ENCODE measurements at regions not wholly inside any gene's neighbourhood (a gene's known extent, or its start where the extent isn't known, plus 50 kb on each side); places are given as distances from the start of the nearest gene placed in this dataset.

GRCh38 chr9:71308454-71308853, 187.0 kb upstream of the TRPM3 start:
- ATAC-seq, result no peak
- TF ChIP-seq PPARA (CRISPR knock-in tag; IDR thresholded peaks at IDR 0.05; ENCODE audit: borderline replicate concordance) (no peak), GLIS3 (CRISPR knock-in tag; IDR thresholded peaks at IDR 0.05) (no peak), RARB (CRISPR knock-in tag; IDR thresholded peaks at IDR 0.05) (no peak)

DNA sequence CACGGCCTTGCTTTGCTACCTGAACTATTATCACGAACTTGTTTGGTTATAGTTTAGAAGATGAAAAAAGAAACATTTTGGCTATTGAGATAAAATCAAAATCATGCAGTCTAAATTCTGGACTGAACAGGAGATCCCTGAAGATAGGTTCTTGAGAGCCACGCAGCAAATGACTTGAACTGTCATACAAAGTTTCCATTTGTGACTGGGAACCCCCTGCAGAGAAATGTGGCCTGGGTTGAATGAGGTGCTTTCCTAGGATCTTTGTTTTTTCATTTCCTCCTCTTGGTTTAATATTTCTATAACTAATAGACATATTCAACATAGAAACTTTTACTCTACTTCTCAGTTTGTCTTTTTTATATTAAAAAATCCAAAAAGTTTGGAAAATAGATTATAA, 184.7 kb upstream of the TRPM3 start:
- ATAC-seq, result no peak
- no peak for TF ChIP-seq ARNTL (CRISPR knock-in tag; IDR thresholded peaks at IDR 0.05; ENCODE audit: borderline replicate concordance, low read depth)
- TF ChIP-seq ZC3H10 (CRISPR knock-in tag; IDR thresholded peaks at IDR 0.05), result no peak
- no peak for TF ChIP-seq CREB5 (CRISPR knock-in tag; IDR thresholded peaks at IDR 0.05; ENCODE audit: low read depth)
- TF ChIP-seq CSDC2 (CRISPR knock-in tag; IDR thresholded peaks at IDR 0.05), result no peak
- TF ChIP-seq SNAI2 (CRISPR knock-in tag; IDR thresholded peaks at IDR 0.05), result no peak
- no peak for TF ChIP-seq ZNF8 (CRISPR knock-in tag; IDR thresholded peaks at IDR 0.05)
- TF ChIP-seq, protein P1, sequence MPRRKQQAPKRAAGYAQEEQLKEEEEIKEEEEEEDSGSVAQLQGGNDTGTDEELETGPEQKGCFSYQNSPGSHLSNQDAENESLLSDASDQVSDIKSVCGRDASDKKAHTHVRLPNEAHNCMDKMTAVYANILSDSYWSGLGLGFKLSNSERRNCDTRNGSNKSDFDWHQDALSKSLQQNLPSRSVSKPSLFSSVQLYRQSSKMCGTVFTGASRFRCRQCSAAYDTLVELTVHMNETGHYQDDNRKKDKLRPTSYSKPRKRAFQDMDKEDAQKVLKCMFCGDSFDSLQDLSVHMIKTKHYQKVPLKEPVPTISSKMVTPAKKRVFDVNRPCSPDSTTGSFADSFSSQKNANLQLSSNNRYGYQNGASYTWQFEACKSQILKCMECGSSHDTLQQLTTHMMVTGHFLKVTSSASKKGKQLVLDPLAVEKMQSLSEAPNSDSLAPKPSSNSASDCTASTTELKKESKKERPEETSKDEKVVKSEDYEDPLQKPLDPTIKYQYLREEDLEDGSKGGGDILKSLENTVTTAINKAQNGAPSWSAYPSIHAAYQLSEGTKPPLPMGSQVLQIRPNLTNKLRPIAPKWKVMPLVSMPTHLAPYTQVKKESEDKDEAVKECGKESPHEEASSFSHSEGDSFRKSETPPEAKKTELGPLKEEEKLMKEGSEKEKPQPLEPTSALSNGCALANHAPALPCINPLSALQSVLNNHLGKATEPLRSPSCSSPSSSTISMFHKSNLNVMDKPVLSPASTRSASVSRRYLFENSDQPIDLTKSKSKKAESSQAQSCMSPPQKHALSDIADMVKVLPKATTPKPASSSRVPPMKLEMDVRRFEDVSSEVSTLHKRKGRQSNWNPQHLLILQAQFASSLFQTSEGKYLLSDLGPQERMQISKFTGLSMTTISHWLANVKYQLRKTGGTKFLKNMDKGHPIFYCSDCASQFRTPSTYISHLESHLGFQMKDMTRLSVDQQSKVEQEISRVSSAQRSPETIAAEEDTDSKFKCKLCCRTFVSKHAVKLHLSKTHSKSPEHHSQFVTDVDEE (CRISPR knock-in tag; IDR thresholded peaks at IDR 0.05), result no peak
- TF ChIP-seq, protein P2, sequence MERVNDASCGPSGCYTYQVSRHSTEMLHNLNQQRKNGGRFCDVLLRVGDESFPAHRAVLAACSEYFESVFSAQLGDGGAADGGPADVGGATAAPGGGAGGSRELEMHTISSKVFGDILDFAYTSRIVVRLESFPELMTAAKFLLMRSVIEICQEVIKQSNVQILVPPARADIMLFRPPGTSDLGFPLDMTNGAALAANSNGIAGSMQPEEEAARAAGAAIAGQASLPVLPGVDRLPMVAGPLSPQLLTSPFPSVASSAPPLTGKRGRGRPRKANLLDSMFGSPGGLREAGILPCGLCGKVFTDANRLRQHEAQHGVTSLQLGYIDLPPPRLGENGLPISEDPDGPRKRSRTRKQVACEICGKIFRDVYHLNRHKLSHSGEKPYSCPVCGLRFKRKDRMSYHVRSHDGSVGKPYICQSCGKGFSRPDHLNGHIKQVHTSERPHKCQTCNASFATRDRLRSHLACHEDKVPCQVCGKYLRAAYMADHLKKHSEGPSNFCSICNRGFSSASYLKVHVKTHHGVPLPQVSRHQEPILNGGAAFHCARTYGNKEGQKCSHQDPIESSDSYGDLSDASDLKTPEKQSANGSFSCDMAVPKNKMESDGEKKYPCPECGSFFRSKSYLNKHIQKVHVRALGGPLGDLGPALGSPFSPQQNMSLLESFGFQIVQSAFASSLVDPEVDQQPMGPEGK (CRISPR knock-in tag; IDR thresholded peaks at IDR 0.05; ENCODE audit: borderline replicate concordance), result no peak

- ATAC-seq, result no peak
- no peak for TF ChIP-seq TCF4 (CRISPR knock-in tag; IDR thresholded peaks at IDR 0.05; ENCODE audit: borderline replicate concordance)
- no peak for TF ChIP-seq PPARA (CRISPR knock-in tag; IDR thresholded peaks at IDR 0.05; ENCODE audit: borderline replicate concordance)
- TF ChIP-seq RARB (CRISPR knock-in tag; IDR thresholded peaks at IDR 0.05), result no peak
- no peak for TF ChIP-seq BACH2 (CRISPR knock-in tag; IDR thresholded peaks at IDR 0.05; ENCODE audit: borderline replicate concordance)
- TF ChIP-seq, protein P3, sequence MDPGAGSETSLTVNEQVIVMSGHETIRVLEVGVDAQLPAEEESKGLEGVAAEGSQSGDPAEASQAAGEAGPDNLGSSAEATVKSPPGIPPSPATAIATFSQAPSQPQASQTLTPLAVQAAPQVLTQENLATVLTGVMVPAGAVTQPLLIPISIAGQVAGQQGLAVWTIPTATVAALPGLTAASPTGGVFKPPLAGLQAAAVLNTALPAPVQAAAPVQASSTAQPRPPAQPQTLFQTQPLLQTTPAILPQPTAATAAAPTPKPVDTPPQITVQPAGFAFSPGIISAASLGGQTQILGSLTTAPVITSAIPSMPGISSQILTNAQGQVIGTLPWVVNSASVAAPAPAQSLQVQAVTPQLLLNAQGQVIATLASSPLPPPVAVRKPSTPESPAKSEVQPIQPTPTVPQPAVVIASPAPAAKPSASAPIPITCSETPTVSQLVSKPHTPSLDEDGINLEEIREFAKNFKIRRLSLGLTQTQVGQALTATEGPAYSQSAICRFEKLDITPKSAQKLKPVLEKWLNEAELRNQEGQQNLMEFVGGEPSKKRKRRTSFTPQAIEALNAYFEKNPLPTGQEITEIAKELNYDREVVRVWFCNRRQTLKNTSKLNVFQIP (CRISPR knock-in tag; IDR thresholded peaks at IDR 0.05; ENCODE audit: borderline replicate concordance, low read depth), result no peak
- TF ChIP-seq CSRNP3 (CRISPR knock-in tag; IDR thresholded peaks at IDR 0.05), result no peak
- no peak for TF ChIP-seq ZNF70 (CRISPR knock-in tag; IDR thresholded peaks at IDR 0.05)
- TF ChIP-seq ISL1 (CRISPR knock-in tag; IDR thresholded peaks at IDR 0.05), result no peak
- no peak for TF ChIP-seq ZNF565 (CRISPR knock-in tag; conservative IDR thresholded peaks at IDR 0.05; ENCODE audit: low read depth)
- TF ChIP-seq ZNF8 (CRISPR knock-in tag; IDR thresholded peaks at IDR 0.05), result no peak
- TF ChIP-seq GLIS3 (CRISPR knock-in tag; IDR thresholded peaks at IDR 0.05), result no peak
- TF ChIP-seq ZFP3 (CRISPR knock-in tag; IDR thresholded peaks at IDR 0.05), result no peak
- TF ChIP-seq ESRRG (CRISPR knock-in tag; IDR thresholded peaks at IDR 0.05), result no peak
- TF ChIP-seq OSR1 (CRISPR knock-in tag; IDR thresholded peaks at IDR 0.05), result no peak
- TF ChIP-seq ZC3H10 (CRISPR knock-in tag; IDR thresholded peaks at IDR 0.05), result no peak
These were observed 181.9 kb upstream of the TRPM3 start for GRCh38 chr9:71303351-71303750.

GRCh38 chr9:71302776-71303175, 181.4 kb upstream of the TRPM3 start:
- TF ChIP-seq, protein P2 (CRISPR knock-in tag; IDR thresholded peaks at IDR 0.05; ENCODE audit: borderline replicate concordance), result no peak
- TF ChIP-seq ARNTL (CRISPR knock-in tag; IDR thresholded peaks at IDR 0.05; ENCODE audit: borderline replicate concordance, low read depth), result no peak
- TF ChIP-seq ESRRG (CRISPR knock-in tag; IDR thresholded peaks at IDR 0.05), result no peak
- no peak for TF ChIP-seq CREB5 (CRISPR knock-in tag; IDR thresholded peaks at IDR 0.05; ENCODE audit: low read depth)
- no peak for TF ChIP-seq ZC3H10 (CRISPR knock-in tag; IDR thresholded peaks at IDR 0.05)
- TF ChIP-seq ZNF565 (CRISPR knock-in tag; conservative IDR thresholded peaks at IDR 0.05; ENCODE audit: low read depth), result no peak
- no peak for TF ChIP-seq PPARA (CRISPR knock-in tag; IDR thresholded peaks at IDR 0.05; ENCODE audit: borderline replicate concordance)
- ATAC-seq, result no peak
